ENCODE measurements at regions not wholly inside any gene's neighbourhood (a gene's known extent, or its start where the extent isn't known, plus 50 kb on each side); places are given as distances from the start of the nearest gene placed in this dataset.

DNA sequence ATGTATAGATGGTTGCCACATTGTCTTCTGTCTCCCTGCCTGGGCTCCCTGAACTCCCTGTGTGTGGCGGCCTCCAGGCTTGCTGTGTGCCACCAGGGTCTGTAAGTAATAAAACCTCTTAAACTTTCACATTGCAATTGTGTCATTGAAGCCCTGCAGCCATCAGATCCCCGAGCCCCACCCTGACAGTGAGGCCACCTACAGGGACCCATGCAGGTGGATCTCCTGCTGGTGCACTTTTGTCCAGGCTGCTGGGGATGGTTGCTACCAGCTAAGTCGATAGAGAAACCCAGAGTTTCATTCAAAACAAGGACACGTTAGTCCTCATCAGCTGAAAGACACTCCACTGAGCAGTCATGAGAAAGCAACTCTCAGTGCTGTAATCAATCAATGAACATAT lies 133.6 kb upstream of the PRICKLE2 start:
- Histone ChIP-seq H3K4ac (ENCODE audit: low read length) (no peak overlapping the region), H3K4me2 (ENCODE audit: insufficient read depth, low read length, poor library complexity, severe bottlenecking) (no peak overlapping the region), H3K27me3 (ENCODE audit: control insufficient read depth in 3 of 3, insufficient read depth in 3 of 3, low read depth in 1 of 3, low read length in 3 of 3) (no peaks in the 10 kb centered on the region), H3K9me3 (replicated peaks in 1 of 2; ENCODE audit: control insufficient read depth in 2 of 2, insufficient read depth in 1 of 2, low read depth in 1 of 2, low read length in 2 of 2) (no peaks in the 10 kb centered on the region), H2BK120ac (ENCODE audit: low read depth, low read length) (no peak overlapping the region), H2BK5ac (ENCODE audit: low read length) (no peak overlapping the region), H4K8ac (ENCODE audit: low read depth, low read length) (no peak overlapping the region), H3K14ac (ENCODE audit: low read length) (no peak overlapping the region), H3K4me3 (ENCODE audit: low read length in 2 of 2) (no peak overlapping the region), H2AFZ (ENCODE audit: low read length) (no peak overlapping the region), H3K27ac (replicated peaks; ENCODE audit: low read length) (no peak overlapping the region), H3K9ac (ENCODE audit: low read depth, low read length, poor library complexity) (no peak overlapping the region), H3K23ac (ENCODE audit: low read depth, low read length, poor library complexity) (no peak overlapping the region), H3K4me1 (ENCODE audit: control insufficient read depth in 2 of 2, insufficient read depth in 1 of 2, low read depth in 1 of 2, low read length in 2 of 2) (peaks cover 4 to 5% of the 10 kb centered on the region in 2 donors), H2BK12ac (ENCODE audit: low read length) (no peak overlapping the region), H2BK15ac (ENCODE audit: low read length) (no peak overlapping the region), H3K79me1 (ENCODE audit: low read depth, low read length) (no peaks in the 10 kb centered on the region), H3K18ac (ENCODE audit: low read length) (no peak overlapping the region), H4K91ac (ENCODE audit: low read depth, low read length, poor library complexity) (no peak overlapping the region), H3K36me3 (replicated peaks in 1 of 2; ENCODE audit: control insufficient read depth in 2 of 2, insufficient read depth in 2 of 2, low read length in 2 of 2) (no peaks in the 10 kb centered on the region), H2AK5ac (ENCODE audit: low read depth, low read length) (no peak overlapping the region)
- WGBS, 2 donors (ENCODE audit: extremely low coverage in 2 of 2, insufficient read length in 2 of 2, insufficient replicate concordance in 1 of 2) = no CpG with 5 or more reads among the region's 4 CpGs
- no peak for DNase-seq (ENCODE audit: low spot score)

GRCh38 chr3:64358176-64358575 lies 132.9 kb upstream of the PRICKLE2 start:
- Histone ChIP-seq H2BK15ac (ENCODE audit: low read length) (no peak overlapping the region), H3K4me2 (ENCODE audit: insufficient read depth, low read length, poor library complexity, severe bottlenecking) (no peak overlapping the region), H3K4ac (ENCODE audit: low read length) (no peak overlapping the region), H3K14ac (ENCODE audit: low read length) (no peak overlapping the region), H2AFZ (ENCODE audit: low read length) (no peak overlapping the region), H3K27ac (replicated peaks; ENCODE audit: low read length) (no peak overlapping the region), H4K91ac (ENCODE audit: low read depth, low read length, poor library complexity) (no peak overlapping the region), H3K79me1 (ENCODE audit: low read depth, low read length) (no peaks in the 10 kb centered on the region), H3K36me3 (replicated peaks in 1 of 2; ENCODE audit: control insufficient read depth in 2 of 2, insufficient read depth in 2 of 2, low read length in 2 of 2) (no peaks in the 10 kb centered on the region), H3K4me3 (ENCODE audit: low read length in 2 of 2) (no peak overlapping the region), H3K9ac (ENCODE audit: low read depth, low read length, poor library complexity) (no peak overlapping the region), H2BK120ac (ENCODE audit: low read depth, low read length) (no peak overlapping the region), H3K9me3 (replicated peaks in 1 of 2; ENCODE audit: control insufficient read depth in 2 of 2, insufficient read depth in 1 of 2, low read depth in 1 of 2, low read length in 2 of 2) (no peaks in the 10 kb centered on the region), H2BK12ac (ENCODE audit: low read length) (no peak overlapping the region), H3K27me3 (ENCODE audit: control insufficient read depth in 3 of 3, insufficient read depth in 3 of 3, low read depth in 1 of 3, low read length in 3 of 3) (no peaks in the 10 kb centered on the region), H2BK5ac (ENCODE audit: low read length) (no peak overlapping the region), H2AK5ac (ENCODE audit: low read depth, low read length) (no peak overlapping the region), H3K23ac (ENCODE audit: low read depth, low read length, poor library complexity) (no peak overlapping the region), H3K18ac (ENCODE audit: low read length) (no peak overlapping the region), H3K4me1 (ENCODE audit: control insufficient read depth in 2 of 2, insufficient read depth in 1 of 2, low read depth in 1 of 2, low read length in 2 of 2) (peaks cover 4 to 5% of the 10 kb centered on the region in 2 donors), H4K8ac (ENCODE audit: low read depth, low read length) (no peak overlapping the region)
- WGBS, 2 donors (ENCODE audit: extremely low coverage in 2 of 2, insufficient read length in 2 of 2, insufficient replicate concordance in 1 of 2) = no CpG with 5 or more reads among the region's 4 CpGs
- no peak for DNase-seq (ENCODE audit: low spot score)

- no peak overlapping the region for H3K4me2 ChIP-seq (ENCODE audit: insufficient read depth, low read length, poor library complexity, severe bottlenecking)
- no peak overlapping the region for H2BK5ac ChIP-seq (ENCODE audit: low read length)
- no peaks in the 10 kb centered on the region for H3K9me3 ChIP-seq (replicated peaks in 1 of 2; ENCODE audit: control insufficient read depth in 2 of 2, insufficient read depth in 1 of 2, low read depth in 1 of 2, low read length in 2 of 2)
- H3K27ac ChIP-seq (replicated peaks; ENCODE audit: low read length) = no peak overlapping the region
- H3K14ac ChIP-seq (ENCODE audit: low read length) = no peak overlapping the region
- DNase-seq (ENCODE audit: low spot score) = no peak
- H3K79me1 ChIP-seq (ENCODE audit: low read depth, low read length) = no peaks in the 10 kb centered on the region
- H3K4me3 ChIP-seq (ENCODE audit: low read length in 2 of 2) = no peak overlapping the region
- no peaks in the 10 kb centered on the region for H3K36me3 ChIP-seq (replicated peaks in 1 of 2; ENCODE audit: control insufficient read depth in 2 of 2, insufficient read depth in 2 of 2, low read length in 2 of 2)
- H3K4me1 ChIP-seq (ENCODE audit: control insufficient read depth in 2 of 2, insufficient read depth in 1 of 2, low read depth in 1 of 2, low read length in 2 of 2) = peaks cover 4 to 7% of the 10 kb centered on the region in 2 donors
- H3K23ac ChIP-seq (ENCODE audit: low read depth, low read length, poor library complexity) = no peak overlapping the region
- no peak overlapping the region for H2BK12ac ChIP-seq (ENCODE audit: low read length)
- no peak overlapping the region for H2AK5ac ChIP-seq (ENCODE audit: low read depth, low read length)
- no peak overlapping the region for H3K18ac ChIP-seq (ENCODE audit: low read length)
- no peak overlapping the region for H4K8ac ChIP-seq (ENCODE audit: low read depth, low read length)
- no peak overlapping the region for H3K4ac ChIP-seq (ENCODE audit: low read length)
- no peak overlapping the region for H2AFZ ChIP-seq (ENCODE audit: low read length)
- H2BK120ac ChIP-seq (ENCODE audit: low read depth, low read length) = no peak overlapping the region
- H2BK15ac ChIP-seq (ENCODE audit: low read length) = no peak overlapping the region
- no peaks in the 10 kb centered on the region for H3K27me3 ChIP-seq (ENCODE audit: control insufficient read depth in 3 of 3, insufficient read depth in 3 of 3, low read depth in 1 of 3, low read length in 3 of 3)
- no peak overlapping the region for H4K91ac ChIP-seq (ENCODE audit: low read depth, low read length, poor library complexity)
- no peak overlapping the region for H3K9ac ChIP-seq (ENCODE audit: low read depth, low read length, poor library complexity)
These were observed 132.2 kb upstream of the PRICKLE2 start for GRCh38 chr3:64357481-64357880.

- peaks cover 13 to 15% of the 10 kb centered on the region in 2 donors for H3K4me1 ChIP-seq (ENCODE audit: control insufficient read depth in 2 of 2, insufficient read depth in 1 of 2, low read depth in 1 of 2, low read length in 2 of 2)
- no peak overlapping the region for H3K4me2 ChIP-seq (ENCODE audit: insufficient read depth, low read length, poor library complexity, severe bottlenecking)
- H3K27ac ChIP-seq (replicated peaks; ENCODE audit: low read length) = no peak overlapping the region
- H2BK15ac ChIP-seq (ENCODE audit: low read length) = no peak overlapping the region
- H3K18ac ChIP-seq (ENCODE audit: low read length) = no peak overlapping the region
- H3K4me3 ChIP-seq (ENCODE audit: low read length in 2 of 2) = no peak overlapping the region
- no peak overlapping the region for H4K8ac ChIP-seq (ENCODE audit: low read depth, low read length)
- no peak overlapping the region for H2BK5ac ChIP-seq (ENCODE audit: low read length)
- H2AK5ac ChIP-seq (ENCODE audit: low read depth, low read length) = no peak overlapping the region
- no CpG with 5 or more reads among the region's 3 CpGs for WGBS, 2 donors (ENCODE audit: extremely low coverage in 2 of 2, insufficient read length in 2 of 2, insufficient replicate concordance in 1 of 2)
- H3K27me3 ChIP-seq (ENCODE audit: control insufficient read depth in 3 of 3, insufficient read depth in 3 of 3, low read depth in 1 of 3, low read length in 3 of 3) = no peaks in the 10 kb centered on the region
- H3K79me1 ChIP-seq (ENCODE audit: low read depth, low read length) = no peaks in the 10 kb centered on the region
- no peaks in the 10 kb centered on the region for H3K9me3 ChIP-seq (replicated peaks in 1 of 2; ENCODE audit: control insufficient read depth in 2 of 2, insufficient read depth in 1 of 2, low read depth in 1 of 2, low read length in 2 of 2)
- no peak overlapping the region for H2BK12ac ChIP-seq (ENCODE audit: low read length)
- peak overlapping the region; percentile 76 for H2AFZ ChIP-seq (ENCODE audit: low read length)
- no peak overlapping the region for H3K4ac ChIP-seq (ENCODE audit: low read length)
- H4K91ac ChIP-seq (ENCODE audit: low read depth, low read length, poor library complexity) = no peak overlapping the region
- H3K9ac ChIP-seq (ENCODE audit: low read depth, low read length, poor library complexity) = no peak overlapping the region
- no peak for DNase-seq (ENCODE audit: low spot score)
- no peak overlapping the region for H2BK120ac ChIP-seq (ENCODE audit: low read depth, low read length)
- no peaks in the 10 kb centered on the region for H3K36me3 ChIP-seq (replicated peaks in 1 of 2; ENCODE audit: control insufficient read depth in 2 of 2, insufficient read depth in 2 of 2, low read length in 2 of 2)
- no peak overlapping the region for H3K14ac ChIP-seq (ENCODE audit: low read length)
- H3K23ac ChIP-seq (ENCODE audit: low read depth, low read length, poor library complexity) = no peak overlapping the region
These were observed 130.1 kb upstream of the PRICKLE2 start for GRCh38 chr3:64355401-64355807.
